GM18870 (cell line): ENCODE measurements at regions not wholly inside any gene's neighbourhood (a gene's known extent, or its start where the extent isn't known, plus 50 kb on each side); places are given as distances from the start of the nearest gene placed in this dataset.

Source experiments
- ATAC-seq: cut with Tn5 transposase; IDR thresholded peaks from one replicate; pipeline ENCODE4 v1.9.1; 2021; ENCODE audit warnings: moderate library complexity; ENCODE audit not compliant: unreplicated experiment

- ATAC-seq: no peak
Measured at GRCh38 chr14:62364800-62365280, 602.6 kb downstream of the SNAPC1 start.

- no peak for ATAC-seq
Measured at GRCh38 chr14:62369919-62370560, 607.8 kb downstream of the SNAPC1 start.

- no peak for ATAC-seq
Measured at GRCh38 chr14:62373944-62374343, 611.7 kb downstream of the SNAPC1 start.

- ATAC-seq: no peak
Measured at GRCh38 chr14:62378057-62378456, 615.8 kb downstream of the SNAPC1 start.

- no peak for ATAC-seq
Measured at GRCh38 chr14:62381311-62382070, 619.3 kb downstream of the SNAPC1 start.

GRCh38 chr14:62409169-62409568 lies 636.1 kb downstream of the KCNH5 start:
- ATAC-seq: no peak

- no peak for ATAC-seq
Measured at GRCh38 chr14:62409626-62410300, 635.5 kb downstream of the KCNH5 start.

- no peak for ATAC-seq
Measured at GRCh38 chr14:62420847-62421246, 624.4 kb downstream of the KCNH5 start.

GRCh38 chr14:62428429-62429203 lies 616.6 kb downstream of the KCNH5 start:
- no peak for ATAC-seq

GRCh38 chr14:62429683-62430082 lies 615.6 kb downstream of the KCNH5 start:
- no peak for ATAC-seq

GRCh38 chr14:62431496-62431895 lies 613.8 kb downstream of the KCNH5 start:
- no peak for ATAC-seq

GRCh38 chr14:62432955-62433354 lies 612.3 kb downstream of the KCNH5 start:
- ATAC-seq: no peak

GRCh38 chr14:62436261-62436660 lies 609.0 kb downstream of the KCNH5 start:
- no peak for ATAC-seq

GRCh38 chr14:62439210-62439609 lies 606.0 kb downstream of the KCNH5 start:
- no peak for ATAC-seq

GRCh38 chr14:62443796-62444195 lies 601.5 kb downstream of the KCNH5 start:
- ATAC-seq: no peak

- ATAC-seq: no peak
Measured at GRCh38 chr14:62445570-62445969, 599.7 kb downstream of the KCNH5 start.

GRCh38 chr14:62451221-62451620 lies 594.0 kb downstream of the KCNH5 start:
- no peak for ATAC-seq

- ATAC-seq: no peak
Measured at GRCh38 chr14:62453226-62453625, 592.0 kb downstream of the KCNH5 start.

- ATAC-seq: no peak
Measured at GRCh38 chr14:62455446-62455845, 589.8 kb downstream of the KCNH5 start.

GRCh38 chr14:62462988-62463387 lies 582.3 kb downstream of the KCNH5 start:
- ATAC-seq: no peak

- ATAC-seq: no peak
Measured at GRCh38 chr14:62468946-62469345, 576.3 kb downstream of the KCNH5 start.
